IMR-90 (cell line): ENCODE measurements at regions not wholly inside any gene's neighbourhood (a gene's known extent, or its start where the extent isn't known, plus 50 kb on each side); places are given as distances from the start of the nearest gene placed in this dataset.

Experiments used
- CEBPB ChIP-seq: IDR thresholded peaks from 2 replicates; pipeline ENCODE4 v1.6.1; 2012; ENCODE audit warnings: low read depth, low read length, improper control_type of control experiment
- CHD1 ChIP-seq: IDR thresholded peaks from 2 replicates; pipeline ENCODE4 v1.6.1; 2012; ENCODE audit warnings: low read depth, low read length, improper control_type of control experiment
- FOS ChIP-seq: fragments of 150-350 bp; IDR thresholded peaks from 2 replicates; pipeline ENCODE4 v1.6.1; 2016; ENCODE audit warnings: low read depth, low read length
- MAZ ChIP-seq: IDR thresholded peaks from 2 replicates; pipeline ENCODE4 v1.6.1; 2012; ENCODE audit warnings: low read depth, mild to moderate bottlenecking, low read length, improper control_type of control experiment, moderate library complexity, borderline replicate concordance
- MXI1 ChIP-seq: IDR thresholded peaks from 2 replicates; pipeline ENCODE4 v1.6.1; 2012; ENCODE audit warnings: low read depth, mild to moderate bottlenecking, low read length, moderate library complexity, borderline replicate concordance
- NFE2L2 ChIP-seq: fragments of 150-350 bp; IDR thresholded peaks from 2 replicates; pipeline ENCODE4 v1.6.1; 2016; ENCODE audit warnings: low read depth, mild to moderate bottlenecking, low read length
- POLR2A ChIP-seq: IDR thresholded peaks from 2 replicates; pipeline ENCODE4 v1.6.1; 2012; ENCODE audit warnings: mild to moderate bottlenecking, low read depth, low read length
- RAD21 ChIP-seq: IDR thresholded peaks from 2 replicates; pipeline ENCODE4 v1.6.1; 2012; ENCODE audit warnings: low read length, improper control_type of control experiment
- RCOR1 ChIP-seq: IDR thresholded peaks from 2 replicates; pipeline ENCODE4 v1.6.1; 2012; ENCODE audit warnings: mild to moderate bottlenecking, low read length, improper control_type of control experiment; ENCODE audit not compliant: insufficient replicate concordance
- RFX5 ChIP-seq: IDR thresholded peaks from 2 replicates; pipeline ENCODE4 v1.8.0; 2012; ENCODE audit warnings: low read depth, mild to moderate bottlenecking, low read length, moderate library complexity
- TF ChIP-seq, protein P1 (sequence below): conservative IDR thresholded peaks from 2 replicates; pipeline ENCODE4 v1.5.1; 2012; ENCODE audit warnings: mild to moderate bottlenecking, low read depth, low read length, improper control_type of control experiment
- TF ChIP-seq, protein P2 (sequence below): fragments of 150-350 bp; IDR thresholded peaks from 2 replicates; pipeline ENCODE4 v1.6.1; 2016; ENCODE audit warnings: low read depth, mild to moderate bottlenecking, low read length, moderate library complexity, borderline replicate concordance
- TF ChIP-seq, protein P3 (sequence below): fragments of 150-350 bp; IDR thresholded peaks from 2 replicates; pipeline ENCODE4 v1.6.1; 2017; ENCODE audit warnings: mild to moderate bottlenecking, antibody characterized with exemption, low read length, low read depth

GRCh38 chr17:14827396-14827919, 437.7 kb downstream of the PMP22 start:
- TF ChIP-seq NFE2L2 = no peak
- TF ChIP-seq FOS = no peak
- TF ChIP-seq, protein P1, sequence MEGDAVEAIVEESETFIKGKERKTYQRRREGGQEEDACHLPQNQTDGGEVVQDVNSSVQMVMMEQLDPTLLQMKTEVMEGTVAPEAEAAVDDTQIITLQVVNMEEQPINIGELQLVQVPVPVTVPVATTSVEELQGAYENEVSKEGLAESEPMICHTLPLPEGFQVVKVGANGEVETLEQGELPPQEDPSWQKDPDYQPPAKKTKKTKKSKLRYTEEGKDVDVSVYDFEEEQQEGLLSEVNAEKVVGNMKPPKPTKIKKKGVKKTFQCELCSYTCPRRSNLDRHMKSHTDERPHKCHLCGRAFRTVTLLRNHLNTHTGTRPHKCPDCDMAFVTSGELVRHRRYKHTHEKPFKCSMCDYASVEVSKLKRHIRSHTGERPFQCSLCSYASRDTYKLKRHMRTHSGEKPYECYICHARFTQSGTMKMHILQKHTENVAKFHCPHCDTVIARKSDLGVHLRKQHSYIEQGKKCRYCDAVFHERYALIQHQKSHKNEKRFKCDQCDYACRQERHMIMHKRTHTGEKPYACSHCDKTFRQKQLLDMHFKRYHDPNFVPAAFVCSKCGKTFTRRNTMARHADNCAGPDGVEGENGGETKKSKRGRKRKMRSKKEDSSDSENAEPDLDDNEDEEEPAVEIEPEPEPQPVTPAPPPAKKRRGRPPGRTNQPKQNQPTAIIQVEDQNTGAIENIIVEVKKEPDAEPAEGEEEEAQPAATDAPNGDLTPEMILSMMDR = no peak
- TF ChIP-seq CEBPB = no peak
- TF ChIP-seq POLR2A = no peak
- TF ChIP-seq RAD21 = no peak
- TF ChIP-seq, protein P2, sequence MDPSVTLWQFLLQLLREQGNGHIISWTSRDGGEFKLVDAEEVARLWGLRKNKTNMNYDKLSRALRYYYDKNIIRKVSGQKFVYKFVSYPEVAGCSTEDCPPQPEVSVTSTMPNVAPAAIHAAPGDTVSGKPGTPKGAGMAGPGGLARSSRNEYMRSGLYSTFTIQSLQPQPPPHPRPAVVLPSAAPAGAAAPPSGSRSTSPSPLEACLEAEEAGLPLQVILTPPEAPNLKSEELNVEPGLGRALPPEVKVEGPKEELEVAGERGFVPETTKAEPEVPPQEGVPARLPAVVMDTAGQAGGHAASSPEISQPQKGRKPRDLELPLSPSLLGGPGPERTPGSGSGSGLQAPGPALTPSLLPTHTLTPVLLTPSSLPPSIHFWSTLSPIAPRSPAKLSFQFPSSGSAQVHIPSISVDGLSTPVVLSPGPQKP = no peak
- TF ChIP-seq MAZ = no peak
- TF ChIP-seq RCOR1 = no peak
- TF ChIP-seq RFX5 = no peak
- TF ChIP-seq CHD1 = no peak
- TF ChIP-seq MXI1 = no peak
- TF ChIP-seq, protein P3, sequence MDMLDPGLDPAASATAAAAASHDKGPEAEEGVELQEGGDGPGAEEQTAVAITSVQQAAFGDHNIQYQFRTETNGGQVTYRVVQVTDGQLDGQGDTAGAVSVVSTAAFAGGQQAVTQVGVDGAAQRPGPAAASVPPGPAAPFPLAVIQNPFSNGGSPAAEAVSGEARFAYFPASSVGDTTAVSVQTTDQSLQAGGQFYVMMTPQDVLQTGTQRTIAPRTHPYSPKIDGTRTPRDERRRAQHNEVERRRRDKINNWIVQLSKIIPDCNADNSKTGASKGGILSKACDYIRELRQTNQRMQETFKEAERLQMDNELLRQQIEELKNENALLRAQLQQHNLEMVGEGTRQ = no peak
